ENCODE measurements at regions not wholly inside any gene's neighbourhood (a gene's known extent, or its start where the extent isn't known, plus 50 kb on each side); places are given as distances from the start of the nearest gene placed in this dataset.

DNA sequence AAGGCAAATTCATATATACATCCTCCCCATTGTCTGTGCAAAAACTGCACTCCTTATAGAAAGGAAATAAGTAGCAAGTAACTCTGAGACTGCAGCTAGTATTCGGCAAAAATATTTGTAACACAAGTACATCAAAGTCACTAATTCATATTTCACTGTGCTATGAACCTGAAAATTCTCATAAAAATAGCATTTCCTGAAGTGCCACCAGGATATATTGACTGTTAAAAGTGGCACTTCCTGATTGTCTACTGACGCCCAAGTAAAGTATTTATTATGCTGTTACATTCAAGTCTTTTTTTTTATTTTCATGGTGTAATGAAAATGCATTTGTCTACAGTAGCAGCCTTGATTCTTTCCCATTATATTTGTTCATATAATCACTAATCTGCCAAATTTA, 673.8 kb downstream of the PTPRC start:
- ChIA-PET CTCF (interaction anchor here (0.7 kb wide), 1 partner anchor 24 kb away, joined by 3 read pairs; no protein-coding TSS in a partner anchor), POLR2A (ENCODE audit: low non-redundant PET) (interaction anchor here (0.6 kb wide), 1 partner anchor 302 kb away, joined by 4 read pairs; no protein-coding TSS in a partner anchor)

DNA sequence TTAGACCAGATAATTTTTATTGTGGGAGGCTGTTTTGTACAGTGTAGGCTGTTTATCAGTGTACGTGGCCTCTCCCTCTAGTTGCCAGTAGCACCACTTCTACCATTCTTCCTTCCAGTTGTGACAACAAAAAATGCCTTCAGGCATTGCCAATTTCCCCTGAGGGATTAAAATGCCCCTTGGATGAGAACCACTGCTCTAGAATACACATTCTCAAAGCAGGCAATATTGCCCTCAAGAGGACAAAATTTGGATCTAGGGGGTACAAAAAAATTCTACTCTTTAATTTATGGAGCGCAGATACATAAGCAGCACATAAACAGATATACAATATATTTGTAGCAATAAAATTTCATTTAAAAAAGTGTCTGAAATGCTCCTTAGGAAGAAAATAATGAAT, 674.6 kb downstream of the PTPRC start:
- H3K27ac ChIP-seq, result no peak overlapping the region
- ChIA-PET POLR2A (ENCODE audit: low non-redundant PET) (no interaction called here), CTCF (no interaction called here)
- TF ChIP-seq, protein P1, sequence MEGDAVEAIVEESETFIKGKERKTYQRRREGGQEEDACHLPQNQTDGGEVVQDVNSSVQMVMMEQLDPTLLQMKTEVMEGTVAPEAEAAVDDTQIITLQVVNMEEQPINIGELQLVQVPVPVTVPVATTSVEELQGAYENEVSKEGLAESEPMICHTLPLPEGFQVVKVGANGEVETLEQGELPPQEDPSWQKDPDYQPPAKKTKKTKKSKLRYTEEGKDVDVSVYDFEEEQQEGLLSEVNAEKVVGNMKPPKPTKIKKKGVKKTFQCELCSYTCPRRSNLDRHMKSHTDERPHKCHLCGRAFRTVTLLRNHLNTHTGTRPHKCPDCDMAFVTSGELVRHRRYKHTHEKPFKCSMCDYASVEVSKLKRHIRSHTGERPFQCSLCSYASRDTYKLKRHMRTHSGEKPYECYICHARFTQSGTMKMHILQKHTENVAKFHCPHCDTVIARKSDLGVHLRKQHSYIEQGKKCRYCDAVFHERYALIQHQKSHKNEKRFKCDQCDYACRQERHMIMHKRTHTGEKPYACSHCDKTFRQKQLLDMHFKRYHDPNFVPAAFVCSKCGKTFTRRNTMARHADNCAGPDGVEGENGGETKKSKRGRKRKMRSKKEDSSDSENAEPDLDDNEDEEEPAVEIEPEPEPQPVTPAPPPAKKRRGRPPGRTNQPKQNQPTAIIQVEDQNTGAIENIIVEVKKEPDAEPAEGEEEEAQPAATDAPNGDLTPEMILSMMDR (conservative IDR thresholded peaks at IDR 0.05; ENCODE audit: low read depth), result no peak
- no peak for DNase-seq (ENCODE audit: low spot score)

More for the DNA sequence above, 673.8 kb downstream of the PTPRC start:
- no peak overlapping the region for H3K27ac ChIP-seq
- TF ChIP-seq, protein P1 (conservative IDR thresholded peaks at IDR 0.05; ENCODE audit: low read depth), result no peak
- no peak for DNase-seq (ENCODE audit: low spot score)

DNA sequence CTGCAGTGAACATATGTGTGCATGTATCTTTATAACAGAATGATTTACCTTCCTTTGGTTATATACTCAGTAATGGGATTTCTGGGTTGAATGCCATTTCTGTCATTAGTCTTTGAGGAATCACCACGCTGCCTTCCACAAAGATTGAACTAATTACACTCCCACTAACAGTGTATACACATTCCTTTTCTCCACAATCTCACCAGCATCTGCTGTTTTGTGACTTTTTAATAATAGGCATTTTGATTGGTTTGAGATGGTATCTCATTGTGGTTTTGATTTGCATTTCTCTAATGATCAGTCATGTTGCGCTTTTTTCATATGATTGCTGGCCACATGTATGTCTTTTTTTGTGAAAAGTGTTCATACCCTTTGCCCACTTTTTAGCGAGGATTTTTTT, 680.5 kb downstream of the PTPRC start:
- ChIA-PET POLR2A (ENCODE audit: low non-redundant PET) (no interaction called here), CTCF (no interaction called here)
- no peak for DNase-seq (ENCODE audit: low spot score)
- no peak overlapping the region for H3K27ac ChIP-seq
- TF ChIP-seq, protein P1 (conservative IDR thresholded peaks at IDR 0.05; ENCODE audit: low read depth), result no peak

DNA sequence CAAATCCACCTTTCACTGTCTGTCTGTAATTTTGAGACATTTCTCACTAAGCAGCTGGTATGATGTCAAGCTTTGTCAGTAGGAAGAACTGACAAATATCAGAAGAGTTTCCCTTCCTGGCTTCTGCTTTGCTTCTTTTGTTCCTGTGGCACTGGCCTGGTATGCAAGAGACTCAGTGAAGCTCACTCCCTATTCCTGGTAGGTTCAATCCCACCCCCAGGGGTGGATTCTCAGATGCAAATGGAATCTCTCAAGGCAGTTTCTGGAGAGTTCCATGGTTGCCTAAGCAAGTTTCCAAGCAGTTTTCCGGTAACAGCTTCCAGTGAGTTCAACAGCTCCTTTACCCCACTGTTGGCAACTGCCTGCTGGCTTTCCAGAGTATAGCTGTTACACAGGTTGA, 683.4 kb downstream of the PTPRC start:
- ChIA-PET POLR2A (ENCODE audit: low non-redundant PET) (no interaction called here), CTCF (interaction anchor here (0.8 to 1.1 kb wide), 2 partner anchors 20 to 76 kb away, joined by 3 read pairs; no protein-coding TSS in a partner anchor)
- DNase-seq (ENCODE audit: low spot score), result no peak
- TF ChIP-seq, protein P1 (conservative IDR thresholded peaks at IDR 0.05; ENCODE audit: low read depth), result no peak
- H3K27ac ChIP-seq, result no peak overlapping the region

DNA sequence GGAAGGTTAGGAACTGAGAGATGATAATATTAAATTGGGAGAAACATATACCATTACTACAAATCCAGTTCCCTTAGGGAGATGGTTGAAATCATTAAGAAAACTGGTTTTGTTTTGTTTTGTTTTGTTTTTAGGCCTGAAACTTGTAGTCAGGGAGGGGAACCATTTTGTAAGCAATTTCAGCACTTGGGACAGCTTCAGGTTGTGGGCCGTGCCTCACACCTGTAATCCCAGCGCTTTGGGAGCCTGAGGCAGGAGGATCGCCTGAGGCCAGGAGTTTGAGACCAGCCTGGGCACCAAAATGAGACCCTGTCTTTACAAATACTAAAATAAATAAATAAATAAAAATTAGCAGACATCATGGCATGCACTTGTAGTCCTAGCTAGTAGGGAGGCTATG, 694.3 kb upstream of the NR5A2 start:
- no peak overlapping the region for H3K27ac ChIP-seq
- TF ChIP-seq, protein P1 (conservative IDR thresholded peaks at IDR 0.05; ENCODE audit: low read depth), result no peak
- no peak for DNase-seq (ENCODE audit: low spot score)
- ChIA-PET POLR2A (ENCODE audit: low non-redundant PET) (no interaction called here), CTCF (interaction anchor here (0.7 kb wide), 2 partner anchors 69 to 563 kb away, joined by 3 to 5 read pairs; no protein-coding TSS in a partner anchor)

DNA sequence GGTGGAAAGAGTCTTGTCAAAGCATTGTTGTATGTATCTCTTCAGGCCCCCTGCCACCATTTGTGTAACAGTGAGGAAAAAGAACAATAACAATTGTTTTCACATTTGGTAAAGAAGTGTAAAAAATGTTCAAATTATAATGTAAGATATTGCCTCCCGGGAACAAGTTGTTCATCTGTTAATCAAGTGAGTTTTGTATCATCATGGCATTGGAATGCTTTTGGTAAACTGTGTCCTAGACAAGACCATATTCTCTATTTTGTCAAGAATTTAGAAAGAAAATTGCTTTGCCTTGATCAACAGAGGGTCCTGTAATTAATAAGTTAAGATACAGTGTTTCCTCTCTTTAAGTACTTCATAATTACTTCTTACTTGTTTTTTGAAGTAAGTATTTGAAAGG, 692.0 kb upstream of the NR5A2 start:
- DNase-seq (ENCODE audit: low spot score), result no peak
- TF ChIP-seq, protein P1 (conservative IDR thresholded peaks at IDR 0.05; ENCODE audit: low read depth), result no peak
- ChIA-PET CTCF (no interaction called here), POLR2A (ENCODE audit: low non-redundant PET) (no interaction called here)
- no peak overlapping the region for H3K27ac ChIP-seq
